Lower leg skin (tissue), 3 donors: ENCODE measurements at regions not wholly inside any gene's neighbourhood (a gene's known extent, or its start where the extent isn't known, plus 50 kb on each side); places are given as distances from the start of the nearest gene placed in this dataset.

Source experiments
- CTCF ChIP-seq, 3 donors: fragments of 450-650 bp; IDR thresholded peaks; one replicate each; pipeline ENCODE4 v1.5.1; 2016; ENCODE audit warnings: antibody characterized with exemption in 3 of 3, mild to moderate bottlenecking in 3 of 3, moderate library complexity in 2 of 3
- POLR2A ChIP-seq, 2 donors: fragments of 450-650 bp; IDR thresholded peaks; one replicate each; pipeline ENCODE4 v1.6.1; 2016 to 2017; ENCODE audit warnings: antibody characterized with exemption in 2 of 2, mild to moderate bottlenecking in 1 of 2, moderate library complexity in 1 of 2

DNA sequence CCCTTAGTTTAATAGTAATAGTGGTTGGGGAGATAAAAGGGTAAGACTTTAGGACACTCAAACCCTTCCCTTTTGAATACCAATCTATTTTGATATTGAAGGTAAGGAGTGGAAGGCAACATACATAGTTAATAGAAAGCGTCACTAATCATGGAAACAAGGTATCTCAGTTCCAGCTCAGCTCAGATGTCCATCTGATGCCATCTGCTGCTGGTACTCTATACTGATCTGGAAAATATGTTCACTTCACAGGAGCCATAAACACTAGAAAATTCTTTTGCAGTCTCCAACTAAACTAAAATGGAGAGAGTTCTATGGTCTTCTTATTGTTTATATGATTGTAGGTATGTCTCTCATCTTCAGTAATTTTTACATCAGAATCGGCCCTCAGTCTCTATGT is 1777.1 kb downstream of the OTOL1 start:
- no peak for TF ChIP-seq POLR2A (IDR thresholded peaks at IDR 0.05)
- TF ChIP-seq CTCF (IDR thresholded peaks at IDR 0.05), result no peak
